ENCODE measurements at regions not wholly inside any gene's neighbourhood (a gene's known extent, or its start where the extent isn't known, plus 50 kb on each side); places are given as distances from the start of the nearest gene placed in this dataset.

DNA sequence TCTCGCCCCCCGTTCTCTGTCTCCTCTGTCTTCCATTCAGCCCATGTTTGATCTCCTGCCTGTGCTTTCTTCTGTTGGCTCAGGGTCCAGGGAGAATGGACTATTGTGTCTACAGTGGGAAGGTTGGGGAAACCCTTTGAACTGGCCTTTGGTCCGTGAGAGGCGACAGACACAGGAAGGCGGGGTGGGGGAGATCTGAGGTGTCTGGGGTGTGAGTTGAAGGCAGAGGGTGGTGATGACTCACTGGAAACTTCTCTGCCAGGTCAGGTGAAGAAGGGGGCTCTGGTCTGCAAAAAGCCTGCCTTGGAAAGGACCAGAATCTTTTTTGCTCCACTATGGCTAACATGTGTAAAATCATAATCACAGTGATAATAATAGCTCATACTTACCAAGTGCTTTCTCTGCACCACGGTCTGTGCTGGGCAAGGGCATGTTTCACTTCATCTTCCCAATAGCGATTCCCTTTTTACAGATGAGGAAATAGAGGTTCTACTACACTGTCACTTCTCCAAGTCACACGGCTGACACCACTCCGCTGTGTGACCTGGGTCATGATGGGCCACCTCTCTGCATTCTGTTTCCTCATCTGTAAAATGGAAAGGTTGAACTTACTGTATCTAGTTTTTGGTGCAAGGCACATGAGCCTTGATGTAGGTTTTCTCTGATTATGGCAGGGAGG is 99.8 kb upstream of the ALX4 start:
- Histone ChIP-seq H3K4me1 (ENCODE audit: insufficient read depth) (no peaks in the 10 kb centered on the region), H3K27ac (no peak overlapping the region), H3K9me3 (no peaks in the 10 kb centered on the region), H3K4me3 (no peak overlapping the region), H3K36me3 (no peaks in the 10 kb centered on the region), H3K27me3 (no peaks in the 10 kb centered on the region)
- WGBS, 3 donors: 65 to 80% (median 69%) methylated on average over 9 of the region's 9 CpGs
- intact Hi-C loops (cut with DNase I): no loop called here
- DNase-seq: no peak
- TF ChIP-seq POLR2A (IDR thresholded peaks at IDR 0.05) (no peak), EP300 (IDR thresholded peaks at IDR 0.05) (no peak)
- TF ChIP-seq, protein P1, sequence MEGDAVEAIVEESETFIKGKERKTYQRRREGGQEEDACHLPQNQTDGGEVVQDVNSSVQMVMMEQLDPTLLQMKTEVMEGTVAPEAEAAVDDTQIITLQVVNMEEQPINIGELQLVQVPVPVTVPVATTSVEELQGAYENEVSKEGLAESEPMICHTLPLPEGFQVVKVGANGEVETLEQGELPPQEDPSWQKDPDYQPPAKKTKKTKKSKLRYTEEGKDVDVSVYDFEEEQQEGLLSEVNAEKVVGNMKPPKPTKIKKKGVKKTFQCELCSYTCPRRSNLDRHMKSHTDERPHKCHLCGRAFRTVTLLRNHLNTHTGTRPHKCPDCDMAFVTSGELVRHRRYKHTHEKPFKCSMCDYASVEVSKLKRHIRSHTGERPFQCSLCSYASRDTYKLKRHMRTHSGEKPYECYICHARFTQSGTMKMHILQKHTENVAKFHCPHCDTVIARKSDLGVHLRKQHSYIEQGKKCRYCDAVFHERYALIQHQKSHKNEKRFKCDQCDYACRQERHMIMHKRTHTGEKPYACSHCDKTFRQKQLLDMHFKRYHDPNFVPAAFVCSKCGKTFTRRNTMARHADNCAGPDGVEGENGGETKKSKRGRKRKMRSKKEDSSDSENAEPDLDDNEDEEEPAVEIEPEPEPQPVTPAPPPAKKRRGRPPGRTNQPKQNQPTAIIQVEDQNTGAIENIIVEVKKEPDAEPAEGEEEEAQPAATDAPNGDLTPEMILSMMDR (IDR thresholded peaks at IDR 0.05): no peak

DNA sequence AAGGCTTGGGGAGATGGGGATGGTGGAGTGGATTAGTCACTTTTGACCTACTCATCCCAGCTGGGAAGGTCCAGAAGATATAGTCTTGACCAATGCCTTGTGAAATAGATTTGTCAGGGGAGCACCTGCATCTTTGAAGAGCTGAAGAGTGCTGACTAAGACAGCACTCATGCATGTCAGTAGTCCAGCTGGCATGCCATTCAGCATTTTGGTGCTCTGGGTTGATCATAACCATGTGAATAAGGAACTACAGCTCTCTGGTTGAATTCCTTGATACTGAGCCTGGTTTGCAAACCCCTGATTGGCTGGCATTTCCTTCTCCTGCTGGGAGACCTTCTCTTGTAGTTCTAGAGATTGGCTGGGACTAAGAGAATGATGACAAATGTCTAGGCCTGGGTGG is 106.8 kb upstream of the ALX4 start:
- no peaks in the 10 kb centered on the region for H3K36me3 ChIP-seq
- intact Hi-C loops (cut with DNase I): no loop called here
- H3K4me1 ChIP-seq (ENCODE audit: insufficient read depth): no peaks in the 10 kb centered on the region
- no peak for DNase-seq
- H3K27ac ChIP-seq: no peak overlapping the region
- TF ChIP-seq POLR2A (IDR thresholded peaks at IDR 0.05) (no peak), EP300 (IDR thresholded peaks at IDR 0.05) (no peak)
- TF ChIP-seq, protein P1 (IDR thresholded peaks at IDR 0.05): no peak
- no peaks in the 10 kb centered on the region for H3K27me3 ChIP-seq
- no peak overlapping the region for H3K4me3 ChIP-seq
- no peaks in the 10 kb centered on the region for H3K9me3 ChIP-seq

DNA sequence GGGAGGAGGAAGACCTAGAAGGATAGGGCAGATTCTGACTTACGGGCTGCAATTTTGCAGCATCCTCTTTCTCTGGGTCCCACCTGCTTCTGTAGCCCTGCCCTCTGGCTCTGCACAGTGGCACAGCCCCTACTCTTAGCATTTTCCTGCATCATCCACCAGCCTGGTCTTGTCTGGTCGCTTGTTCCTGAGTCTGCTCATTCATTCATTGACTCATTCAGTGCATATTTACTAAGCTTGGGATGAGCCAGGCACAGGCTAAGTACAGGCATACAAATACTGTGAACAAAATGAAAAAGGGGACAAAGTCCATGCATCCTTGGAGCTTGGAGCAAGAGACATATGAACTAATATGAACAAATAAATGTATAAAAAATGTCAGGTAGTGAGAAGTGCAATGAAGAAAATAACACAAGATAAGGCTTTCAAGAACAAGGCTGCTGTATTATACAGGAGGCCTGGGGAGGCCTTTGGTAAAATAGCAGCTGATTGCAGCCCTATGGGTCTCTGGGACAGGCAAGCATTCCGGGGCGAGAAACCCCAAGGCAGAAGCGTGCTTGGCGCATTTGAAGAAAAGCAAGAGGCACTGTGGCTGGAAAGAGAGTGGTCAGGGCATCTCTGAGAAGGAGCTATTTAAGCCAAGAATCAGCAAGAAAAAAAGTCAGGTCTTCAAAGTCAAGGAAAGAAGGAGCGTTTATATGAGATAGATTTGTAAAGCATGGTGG is 108.0 kb upstream of the ALX4 start:
- H3K4me3 ChIP-seq: no peak overlapping the region
- TF ChIP-seq, protein P1 (IDR thresholded peaks at IDR 0.05): no peak
- TF ChIP-seq EP300 (IDR thresholded peaks at IDR 0.05) (no peak), POLR2A (IDR thresholded peaks at IDR 0.05) (no peak)
- H3K27ac ChIP-seq: no peak overlapping the region
- no peaks in the 10 kb centered on the region for H3K9me3 ChIP-seq
- no peaks in the 10 kb centered on the region for H3K36me3 ChIP-seq
- 81 to 91% (median 85%) methylated on average over 7 of the region's 7 CpGs for WGBS, 3 donors
- no peaks in the 10 kb centered on the region for H3K27me3 ChIP-seq
- H3K4me1 ChIP-seq (ENCODE audit: insufficient read depth): no peaks in the 10 kb centered on the region
- DNase-seq: no peak
- intact Hi-C loops (cut with DNase I): no loop called here

DNA sequence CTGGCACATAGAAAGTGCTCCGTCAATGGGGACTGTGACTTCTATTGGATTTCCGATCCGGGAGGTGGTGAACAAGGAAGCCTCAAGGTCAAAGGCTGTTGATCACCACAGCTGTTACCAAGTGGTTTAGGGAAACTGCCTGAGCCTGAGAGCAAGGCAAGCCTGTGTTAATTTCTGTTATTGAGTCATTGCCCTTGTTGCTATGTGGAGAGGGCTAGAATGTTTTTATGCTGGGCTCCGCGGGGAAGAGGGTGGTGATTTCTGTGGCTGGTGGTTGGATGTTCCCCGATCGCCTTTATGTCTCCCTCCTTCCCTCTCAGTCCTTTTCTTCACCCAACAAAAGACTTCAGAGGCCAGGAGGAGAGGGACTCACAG is 108.5 kb upstream of the ALX4 start:
- 47 to 77% (median 60%) methylated on average over 7 of the region's 7 CpGs for WGBS, 3 donors
- H3K36me3 ChIP-seq: no peaks in the 10 kb centered on the region

More for the DNA sequence above, 108.5 kb upstream of the ALX4 start:
- no peak overlapping the region for H3K27ac ChIP-seq
- DNase-seq: no peak
- no peaks in the 10 kb centered on the region for H3K27me3 ChIP-seq
- H3K9me3 ChIP-seq: no peaks in the 10 kb centered on the region
- intact Hi-C loops (cut with DNase I): no loop called here
- TF ChIP-seq, protein P1 (IDR thresholded peaks at IDR 0.05): no peak
- no peak for TF ChIP-seq POLR2A (IDR thresholded peaks at IDR 0.05)
- no peak for TF ChIP-seq EP300 (IDR thresholded peaks at IDR 0.05)
- no peak overlapping the region for H3K4me3 ChIP-seq
- H3K4me1 ChIP-seq (ENCODE audit: insufficient read depth): no peaks in the 10 kb centered on the region

Data from ovary (tissue), 7 donors.